ENCODE measurements at regions not wholly inside any gene's neighbourhood (a gene's known extent, or its start where the extent isn't known, plus 50 kb on each side); places are given as distances from the start of the nearest gene placed in this dataset.

- TF ChIP-seq CTCF (IDR thresholded peaks at IDR 0.05): no peak
- TF ChIP-seq POLR2A (IDR thresholded peaks at IDR 0.05): no peak
These were observed 312.0 kb upstream of the PREP start for GRCh38 chr6:105714846-105715245.

Data from body of pancreas (tissue), 4 donors.